GM12878 (cell line): ENCODE measurements at regions not wholly inside any gene's neighbourhood (a gene's known extent, or its start where the extent isn't known, plus 50 kb on each side); places are given as distances from the start of the nearest gene placed in this dataset.

Experiments used
- ATAC-seq: fragments of 200-7000 bp; cut with Tn5 transposase; 3 replicates; pipeline ENCODE4 v1.9.1; 2020; ENCODE audit warnings: mild to moderate bottlenecking, moderate library complexity
- BruUV-seq: library from RNA; stranded (reverse); fragments of 400-500 nt; replicated peaks from 2 replicates; lab custom pipeline; 2021; lab: Mats Ljungman, UMichigan
- CTCF ChIA-PET: fragments of 300-600 bp; sonication (Branson Sonifier 250); formaldehyde crosslinking; extraction: SDS; loops from one replicate; lab custom pipeline; 2021; ENCODE audit warnings: inconsistent platforms; lab: Yijun Ruan, JAX
- POLR2A ChIA-PET: fragments of 350-600 bp; formaldehyde crosslinking; extraction: SDS; loops from one replicate; lab custom pipeline; 2021; ENCODE audit warnings: inconsistent platforms; lab: Charles Lee
- RAD21 ChIA-PET: fragments of 300-600 bp; sonication (Branson Sonifier 250); formaldehyde crosslinking; loops from one replicate; lab custom pipeline; 2023; ENCODE audit warnings: antibody characterized with exemption; ENCODE audit not compliant: unreplicated experiment; lab: Charles Lee
- SMC1A ChIA-PET: fragments of 300-600 bp; sonication (Branson Sonifier 250); formaldehyde crosslinking; loops from one replicate; lab custom pipeline; 2023; ENCODE audit not compliant: unreplicated experiment, uncharacterized antibody; lab: Charles Lee
- DNase-seq: peaks from one replicate; pipeline ENCODE4 v3.0.0-alpha.2; 2011; ENCODE audit warnings: low read depth, low spot score
- FAIRE-seq: peaks from 3 replicates; lab custom pipeline; 2011; peaks lifted over from hg19 to GRCh38; lab: Jason Lieb, UNC
- H2AFZ ChIP-seq: 2 replicates; pipeline ENCODE4 v1.6.0; 2011; ENCODE audit warnings: low read depth, low read length, control low read depth; ENCODE audit not compliant: control insufficient read depth
- H3K27ac ChIP-seq: 2 replicates; pipeline ENCODE4 v1.5.1; 2011; ENCODE audit warnings: control low read depth; ENCODE audit not compliant: control insufficient read depth, insufficient read depth
- H3K27me3 ChIP-seq, 2 experiments: replicated peaks in 1 of 2; 2 replicates each; pipeline versions ENCODE4 v1.6.0 to v1.6.1; 2011; ENCODE audit warnings: low read length in 1 of 2; ENCODE audit not compliant: control insufficient read depth in 2 of 2, insufficient read depth in 2 of 2
- H3K36me3 ChIP-seq, 2 experiments: 2 replicates each; pipeline ENCODE4 v1.5.1; 2011; ENCODE audit warnings: low read length in 1 of 2; ENCODE audit not compliant: control insufficient read depth in 2 of 2, insufficient read depth in 2 of 2
- H3K4me1 ChIP-seq: 2 replicates; pipeline ENCODE4 v1.6.1; 2011; ENCODE audit warnings: mild to moderate bottlenecking, low read length, moderate library complexity, mixed read lengths; ENCODE audit not compliant: control insufficient read depth, insufficient read depth
- H3K4me2 ChIP-seq: 2 replicates; pipeline ENCODE4 v1.6.0; 2011; ENCODE audit warnings: control low read depth; ENCODE audit not compliant: control insufficient read depth, insufficient read depth
- H3K4me3 ChIP-seq: fragments of 200-600 bp; sonication (generic); 2 replicates; pipeline ENCODE4 v1.5.1; 2016
- H3K79me2 ChIP-seq: 2 replicates; pipeline ENCODE4 v1.6.0; 2011; ENCODE audit warnings: low read length; ENCODE audit not compliant: control insufficient read depth, insufficient read depth
- H3K9ac ChIP-seq: 2 replicates; pipeline ENCODE4 v1.8.0; 2011; ENCODE audit warnings: low read length, control low read depth, mixed read lengths; ENCODE audit not compliant: control insufficient read depth, insufficient read depth
- H3K9me3 ChIP-seq: replicated peaks from 3 replicates; pipeline ENCODE4 v1.5.1; 2011; ENCODE audit warnings: mild to moderate bottlenecking, low read length; ENCODE audit not compliant: control insufficient read depth, insufficient read depth
- H4K20me1 ChIP-seq: 2 replicates; pipeline ENCODE4 v1.6.0; 2011; ENCODE audit not compliant: control insufficient read depth, insufficient read depth
- BACH1 ChIP-seq: fragments of 450-650 bp; IDR thresholded peaks from 2 replicates; pipeline ENCODE4 v1.6.1; 2017; ENCODE audit warnings: mild to moderate bottlenecking, borderline replicate concordance
- DPF2 ChIP-seq: fragments of 450-650 bp; IDR thresholded peaks from 2 replicates; pipeline ENCODE4 v1.6.1; 2017; ENCODE audit warnings: mild to moderate bottlenecking
- EED ChIP-seq: sonication (generic); IDR thresholded peaks from 2 replicates; pipeline ENCODE4 v1.6.1; 2016; ENCODE audit warnings: antibody characterized with exemption, low read depth
- IKZF1 ChIP-seq: fragments of 450-650 bp; conservative IDR thresholded peaks from 2 replicates; pipeline ENCODE4 v1.6.1; 2017; ENCODE audit warnings: antibody characterized with exemption, mild to moderate bottlenecking
- MEF2A ChIP-seq: IDR thresholded peaks from 2 replicates; pipeline ENCODE4 v1.6.1; 2011; ENCODE audit warnings: low read depth, mild to moderate bottlenecking, low read length, moderate library complexity; ENCODE audit not compliant: insufficient read depth
- SIX5 ChIP-seq: IDR thresholded peaks from 2 replicates; pipeline ENCODE4 v1.6.1; 2011; ENCODE audit warnings: mild to moderate bottlenecking, low read depth, low read length, moderate library complexity; ENCODE audit not compliant: severe bottlenecking
- SRF ChIP-seq, 2 experiments: IDR thresholded peaks; 2 replicates each; pipeline ENCODE4 v1.6.1; 2011; ENCODE audit warnings: low read depth in 2 of 2, low read length in 2 of 2, mild to moderate bottlenecking in 1 of 2, moderate library complexity in 1 of 2
- WGBS: methylation state at CpG from one replicate; pipeline ENCODE4 v1.1.6; 2016; ENCODE audit warnings: low lambda C conversion rate; ENCODE audit not compliant: insufficient replicate concordance, insufficient coverage; ENCODE audit errors: missing lambda C conversion rate; 5-methylcytosine and 5-hydroxymethylcytosine counted together
- in situ Hi-C: fragments of 300-500 bp; cut with MboI; formaldehyde crosslinking; loops from 9 replicates; pipeline ENCODE4 v1.14.3; 2018; ENCODE audit warnings: mixed read lengths
- intact Hi-C: fragments of 100-400 bp; cut with micrococcal nuclease; formaldehyde crosslinking; loops from one replicate; pipeline ENCODE4 v1.14.2; 2022; ENCODE audit not compliant: unreplicated experiment
- TF ChIP-seq, protein P1 (sequence below): IDR thresholded peaks from 2 replicates; pipeline ENCODE4 v1.6.1; 2011; ENCODE audit warnings: borderline replicate concordance, low read depth, mild to moderate bottlenecking, moderate library complexity, low read length; ENCODE audit not compliant: insufficient read depth, poor library complexity, severe bottlenecking

DNA sequence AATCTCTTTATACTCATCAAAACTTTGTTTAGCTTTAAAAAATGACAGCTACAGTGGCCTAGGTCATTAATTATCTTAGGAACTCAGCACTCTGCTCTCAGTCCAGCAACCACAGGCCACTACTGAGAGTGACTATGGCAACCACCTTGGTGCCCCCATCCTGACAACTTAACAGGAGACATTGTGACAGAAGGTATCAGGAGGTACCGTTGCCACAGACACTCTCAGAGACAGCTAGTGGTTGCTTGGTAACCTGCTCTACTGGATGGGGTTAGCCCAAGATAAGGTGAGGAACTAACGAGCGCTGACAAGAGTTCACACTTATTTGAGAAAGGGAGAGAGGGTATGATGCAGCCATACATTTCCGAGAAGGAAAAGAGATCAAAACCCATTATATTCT is 76.1 kb upstream of the TFAP2D start:
- H3K9ac ChIP-seq, result no peak overlapping the region
- no peaks in the 10 kb centered on the region for H3K36me3 ChIP-seq
- RAD21 ChIA-PET, result no interaction called here
- ATAC-seq, result no peak
- no peaks in the 10 kb centered on the region for H3K79me2 ChIP-seq
- 18% methylated on average over 4 of the region's 4 CpGs for WGBS
- BruUV-seq, result no TSS peak
- no peak for DNase-seq
- H3K4me3 ChIP-seq, result no peak overlapping the region
- CTCF ChIA-PET, result no interaction called here
- intact Hi-C loops (no loop called here), in situ Hi-C loops (no loop called here)
- no peaks in the 10 kb centered on the region for H3K27me3 ChIP-seq
- TF ChIP-seq SRF (IDR thresholded peaks at IDR 0.05; ENCODE audit: low read depth in 2 of 2, low read length in 2 of 2) (no peak), SIX5 (no peak), EED (no peak), DPF2 (no peak), MEF2A (no peak)
- TF ChIP-seq, protein P1, sequence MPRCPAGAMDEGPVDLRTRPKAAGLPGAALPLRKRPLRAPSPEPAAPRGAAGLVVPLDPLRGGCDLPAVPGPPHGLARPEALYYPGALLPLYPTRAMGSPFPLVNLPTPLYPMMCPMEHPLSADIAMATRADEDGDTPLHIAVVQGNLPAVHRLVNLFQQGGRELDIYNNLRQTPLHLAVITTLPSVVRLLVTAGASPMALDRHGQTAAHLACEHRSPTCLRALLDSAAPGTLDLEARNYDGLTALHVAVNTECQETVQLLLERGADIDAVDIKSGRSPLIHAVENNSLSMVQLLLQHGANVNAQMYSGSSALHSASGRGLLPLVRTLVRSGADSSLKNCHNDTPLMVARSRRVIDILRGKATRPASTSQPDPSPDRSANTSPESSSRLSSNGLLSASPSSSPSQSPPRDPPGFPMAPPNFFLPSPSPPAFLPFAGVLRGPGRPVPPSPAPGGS, result no peak
- no peaks in the 10 kb centered on the region for H3K9me3 ChIP-seq
- no peak overlapping the region for H2AFZ ChIP-seq
- no peak for FAIRE-seq
- H3K4me1 ChIP-seq, result no peaks in the 10 kb centered on the region
- no peak overlapping the region for H3K4me2 ChIP-seq
- H4K20me1 ChIP-seq, result no peaks in the 10 kb centered on the region
- no peak overlapping the region for H3K27ac ChIP-seq
- SMC1A ChIA-PET, result no interaction called here
- POLR2A ChIA-PET, result no interaction called here

DNA sequence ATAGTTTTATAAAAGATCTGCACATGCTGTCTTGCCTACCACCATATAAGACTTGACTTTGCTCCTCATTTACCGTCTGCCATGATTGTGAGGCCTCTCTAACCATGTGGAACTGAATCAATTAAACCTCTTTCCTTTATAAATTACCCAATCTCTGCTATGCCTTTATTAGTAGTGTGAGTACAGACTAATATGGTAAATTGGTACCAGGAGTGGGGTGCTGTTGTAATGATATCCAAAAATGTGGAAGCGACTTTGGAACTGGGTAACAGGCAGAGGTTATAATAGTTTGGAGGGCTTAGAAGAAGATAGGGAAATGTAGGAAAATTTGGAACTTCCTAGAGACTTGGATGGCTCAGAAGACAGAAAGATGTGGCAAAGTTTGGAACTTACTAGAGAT is 64.2 kb upstream of the TFAP2D start:
- SMC1A ChIA-PET, result no interaction called here
- intact Hi-C loops, result no loop called here
- CTCF ChIA-PET, result no interaction called here
- Histone ChIP-seq H3K27me3 (no peaks in the 10 kb centered on the region), H3K4me2 (no peak overlapping the region), H3K79me2 (no peaks in the 10 kb centered on the region), H3K9ac (no peak overlapping the region), H3K9me3 (no peaks in the 10 kb centered on the region; the same call in 2 of the 3 replicates), H3K4me1 (no peaks in the 10 kb centered on the region), H3K4me3 (no peak overlapping the region), H3K36me3 (no peaks in the 10 kb centered on the region), H2AFZ (no peak overlapping the region), H3K27ac (no peak overlapping the region), H4K20me1 (no peaks in the 10 kb centered on the region)
- in situ Hi-C loops, result no loop called here
- WGBS, result 0% methylated on average over 2 of the region's 2 CpGs
- DNase-seq, result no peak
- RAD21 ChIA-PET, result no interaction called here
- BruUV-seq, result no TSS peak
- POLR2A ChIA-PET, result no interaction called here
- ATAC-seq, result no peak
- TF ChIP-seq, protein P1, result no peak
- no peak for TF ChIP-seq BACH1
- no peak for TF ChIP-seq IKZF1
- FAIRE-seq, result no peak
